ENCODE measurements at regions not wholly inside any gene's neighbourhood (a gene's known extent, or its start where the extent isn't known, plus 50 kb on each side); places are given as distances from the start of the nearest gene placed in this dataset.

GRCh38 chr10:57186201-57186600 lies 825.1 kb upstream of the ZWINT start:
- intact Hi-C loops (cut with DNase I; ENCODE audit: low total_unique reads): no loop called here
- no peak for TF ChIP-seq POLR2AphosphoS5 (IDR thresholded peaks at IDR 0.05)
- TF ChIP-seq CTCF (IDR thresholded peaks at IDR 0.05): no peak
- no peak for TF ChIP-seq POLR2A (IDR thresholded peaks at IDR 0.05)
- no peak for TF ChIP-seq EP300 (IDR thresholded peaks at IDR 0.05)
- WGBS, 5 donors: 70 to 93% (median 82%) methylated on average over 1 of the region's 1 CpG

GRCh38 chr10:57169597-57169996 lies 808.5 kb upstream of the ZWINT start:
- DNase-seq: no peak
- 0% methylated on average over 1 of the region's 1 CpG for WGBS, 5 donors
- no peak for TF ChIP-seq POLR2AphosphoS5 (IDR thresholded peaks at IDR 0.05)
- TF ChIP-seq CTCF (IDR thresholded peaks at IDR 0.05): no peak
- TF ChIP-seq EP300 (IDR thresholded peaks at IDR 0.05): no peak
- no peak for TF ChIP-seq POLR2A (IDR thresholded peaks at IDR 0.05)
- Histone ChIP-seq H3K4me3 (no peak overlapping the region), H3K4me1 (no peaks in the 10 kb centered on the region), H3K9me3 (peaks cover 0 to 16% (median 0%) of the 10 kb centered on the region in 4 donors), H3K27me3 (no peaks in the 10 kb centered on the region), H3K36me3 (no peaks in the 10 kb centered on the region), H3K27ac (no peak overlapping the region)
- intact Hi-C loops (cut with DNase I; ENCODE audit: low total_unique reads): no loop called here

More at GRCh38 chr10:57186201-57186600, 825.1 kb upstream of the ZWINT start:
- H3K4me3 ChIP-seq: no peak overlapping the region
- DNase-seq: peak in 1 of 2 donors; percentile 47
- H3K27me3 ChIP-seq: no peaks in the 10 kb centered on the region
- H3K9me3 ChIP-seq: no peaks in the 10 kb centered on the region
- H3K27ac ChIP-seq: no peak overlapping the region
- no peaks in the 10 kb centered on the region for H3K4me1 ChIP-seq
- H3K36me3 ChIP-seq: no peaks in the 10 kb centered on the region

DNA sequence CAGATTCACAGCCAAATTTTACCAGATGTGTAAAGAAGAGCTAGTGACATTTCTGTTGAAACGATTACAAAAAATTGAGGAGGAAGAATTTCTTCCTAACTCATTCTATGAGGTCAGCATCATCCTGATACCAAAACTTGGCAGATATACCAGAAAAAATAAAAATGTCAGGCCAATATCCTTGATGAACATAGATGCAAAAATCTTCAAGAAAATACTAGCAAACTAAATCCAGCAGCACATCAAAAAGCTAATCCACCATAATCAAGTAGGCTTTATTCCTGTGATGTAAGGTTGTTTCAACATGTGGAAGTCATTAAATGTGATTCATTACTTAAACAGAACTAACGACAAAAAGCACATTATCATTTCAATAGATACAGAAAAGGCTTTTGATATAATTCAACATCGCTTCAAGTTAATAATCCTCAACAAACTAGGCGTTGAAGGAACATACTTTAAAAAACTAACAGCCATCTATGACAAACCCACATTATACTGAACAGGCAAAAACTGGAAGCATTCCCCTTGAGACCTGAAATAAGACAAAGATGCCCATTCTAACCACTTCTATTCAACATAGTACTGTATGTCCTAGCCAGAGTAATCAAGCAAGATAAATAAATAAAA lies 807.7 kb upstream of the ZWINT start:
- peak in 1 of 2 donors; percentile 2 for DNase-seq
- Histone ChIP-seq H3K4me1 (no peaks in the 10 kb centered on the region), H3K4me3 (no peak overlapping the region), H3K27ac (no peak overlapping the region), H3K27me3 (no peaks in the 10 kb centered on the region), H3K36me3 (no peaks in the 10 kb centered on the region), H3K9me3 (peaks cover 0 to 22% (median 0%) of the 10 kb centered on the region in 4 donors)
- intact Hi-C loops (cut with DNase I; ENCODE audit: low total_unique reads): no loop called here
- TF ChIP-seq POLR2AphosphoS5 (IDR thresholded peaks at IDR 0.05) (no peak), CTCF (IDR thresholded peaks at IDR 0.05) (no peak), EP300 (IDR thresholded peaks at IDR 0.05) (no peak), POLR2A (IDR thresholded peaks at IDR 0.05) (no peak)
- 50 to 61% (median 58%) methylated on average over 4 of the region's 4 CpGs for WGBS, 5 donors

DNA sequence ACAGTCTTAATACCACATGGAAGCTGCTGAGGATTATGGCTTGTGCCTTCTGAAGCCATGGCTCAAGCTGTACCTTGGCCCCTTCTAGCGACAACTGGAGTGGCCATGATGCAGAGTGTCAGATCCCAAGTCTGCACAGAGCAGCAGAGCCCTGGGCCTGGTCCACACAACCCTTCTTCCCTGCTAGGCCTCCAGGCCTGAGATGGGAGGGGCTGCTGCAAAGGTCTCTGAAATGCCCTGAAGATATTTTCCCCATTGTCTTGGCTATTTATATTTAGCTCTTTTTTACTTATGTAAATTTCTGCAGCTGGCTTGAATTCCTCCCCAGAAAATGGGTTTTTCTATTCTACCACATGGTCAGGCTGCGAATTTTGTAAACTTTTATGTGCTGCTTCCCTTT lies 804.6 kb upstream of the ZWINT start:
- TF ChIP-seq EP300 (IDR thresholded peaks at IDR 0.05) (no peak), CTCF (IDR thresholded peaks at IDR 0.05) (no peak), POLR2AphosphoS5 (IDR thresholded peaks at IDR 0.05) (no peak), POLR2A (IDR thresholded peaks at IDR 0.05) (no peak)
- intact Hi-C loops (cut with DNase I; ENCODE audit: low total_unique reads): no loop called here
- no peaks in the 10 kb centered on the region for H3K36me3 ChIP-seq
- no peaks in the 10 kb centered on the region for H3K27me3 ChIP-seq
- H3K4me1 ChIP-seq: no peaks in the 10 kb centered on the region
- H3K27ac ChIP-seq: no peak overlapping the region
- 65 to 80% (median 80%) methylated on average over 1 to 2 of the region's 2 CpGs for WGBS, 5 donors
- H3K9me3 ChIP-seq: peaks cover 0 to 22% (median 0%) of the 10 kb centered on the region in 4 donors
- no peak overlapping the region for H3K4me3 ChIP-seq
- DNase-seq: no peak

Data from stomach (tissue), 8 donors.